ENCODE measurements at regions not wholly inside any gene's neighbourhood (a gene's known extent, or its start where the extent isn't known, plus 50 kb on each side); places are given as distances from the start of the nearest gene placed in this dataset.

GRCh38 chr4:132839070-132839469, 310.0 kb upstream of the PCDH10 start:
- POLR2A ChIA-PET (ENCODE audit: unreplicated experiment), result no interaction called here
- no peaks in the 10 kb centered on the region for H3K36me3 ChIP-seq (ENCODE audit: low read depth)
- CTCF ChIA-PET, result no interaction called here
- DNase-seq, result no peak
- no peak overlapping the region for H3K4me3 ChIP-seq
- no peaks in the 10 kb centered on the region for H3K4me1 ChIP-seq (replicated peaks; ENCODE audit: insufficient read depth)
- no TSS peak for BruUV-seq (replicated peaks)
- H3K27ac ChIP-seq, result no peak overlapping the region
- intact Hi-C loops (cut with micrococcal nuclease; ENCODE audit: unreplicated experiment), result no loop called here
- H2AFZ ChIP-seq, result no peak overlapping the region
- no peaks in the 10 kb centered on the region for H3F3A ChIP-seq (ENCODE audit: insufficient read depth, low read depth)
- H3K79me2 ChIP-seq (ENCODE audit: low read depth), result no peaks in the 10 kb centered on the region
- no peaks in the 10 kb centered on the region for H3K9me3 ChIP-seq (ENCODE audit: insufficient read depth, low read depth)
- no peaks in the 10 kb centered on the region for H3K27me3 ChIP-seq (ENCODE audit: insufficient read depth, low read depth)
- no peaks in the 10 kb centered on the region for H4K20me1 ChIP-seq (ENCODE audit: insufficient read depth)
- no peaks in the 10 kb centered on the region for H3K9me2 ChIP-seq (ENCODE audit: insufficient read depth)
- no peak for TF ChIP-seq CTCF (conservative IDR thresholded peaks at IDR 0.05)
- TF ChIP-seq EZH2 (IDR thresholded peaks at IDR 0.05; ENCODE audit: low read depth), result no peak
- H3K4me2 ChIP-seq, result no peak overlapping the region

GRCh38 chr4:132859929-132860328, 289.2 kb upstream of the PCDH10 start:
- Histone ChIP-seq H3K9me2 (ENCODE audit: insufficient read depth) (no peaks in the 10 kb centered on the region), H2AFZ (no peak overlapping the region), H3K9me3 (ENCODE audit: insufficient read depth, low read depth) (no peaks in the 10 kb centered on the region), H3F3A (ENCODE audit: insufficient read depth, low read depth) (no peaks in the 10 kb centered on the region), H3K27me3 (ENCODE audit: insufficient read depth, low read depth) (no peaks in the 10 kb centered on the region), H3K27ac (no peak overlapping the region), H3K79me2 (ENCODE audit: low read depth) (no peaks in the 10 kb centered on the region), H3K4me3 (no peak overlapping the region), H3K36me3 (ENCODE audit: low read depth) (no peaks in the 10 kb centered on the region), H4K20me1 (ENCODE audit: insufficient read depth) (no peaks in the 10 kb centered on the region), H3K4me2 (no peak overlapping the region), H3K4me1 (replicated peaks; ENCODE audit: insufficient read depth) (no peaks in the 10 kb centered on the region)
- intact Hi-C loops (cut with micrococcal nuclease; ENCODE audit: unreplicated experiment), result no loop called here
- DNase-seq, result no peak
- BruUV-seq (replicated peaks), result no TSS peak
- ChIA-PET POLR2A (ENCODE audit: unreplicated experiment) (no interaction called here), CTCF (no interaction called here)
- TF ChIP-seq EZH2 (IDR thresholded peaks at IDR 0.05; ENCODE audit: low read depth) (no peak), CTCF (conservative IDR thresholded peaks at IDR 0.05) (no peak)

- H4K20me1 ChIP-seq (ENCODE audit: insufficient read depth), result no peaks in the 10 kb centered on the region
- BruUV-seq (replicated peaks), result no TSS peak
- no peak for DNase-seq
- intact Hi-C loops (cut with micrococcal nuclease; ENCODE audit: unreplicated experiment), result no loop called here
- H3K27ac ChIP-seq, result no peak overlapping the region
- H3K4me1 ChIP-seq (replicated peaks; ENCODE audit: insufficient read depth), result no peaks in the 10 kb centered on the region
- ChIA-PET POLR2A (ENCODE audit: unreplicated experiment) (no interaction called here), CTCF (no interaction called here)
- no peaks in the 10 kb centered on the region for H3K36me3 ChIP-seq (ENCODE audit: low read depth)
- H3K9me3 ChIP-seq (ENCODE audit: insufficient read depth, low read depth), result no peaks in the 10 kb centered on the region
- no peak overlapping the region for H2AFZ ChIP-seq
- no peaks in the 10 kb centered on the region for H3K27me3 ChIP-seq (ENCODE audit: insufficient read depth, low read depth)
- H3K79me2 ChIP-seq (ENCODE audit: low read depth), result no peaks in the 10 kb centered on the region
- H3K4me3 ChIP-seq, result no peak overlapping the region
- H3K4me2 ChIP-seq, result no peak overlapping the region
- no peaks in the 10 kb centered on the region for H3F3A ChIP-seq (ENCODE audit: insufficient read depth, low read depth)
- no peaks in the 10 kb centered on the region for H3K9me2 ChIP-seq (ENCODE audit: insufficient read depth)
- TF ChIP-seq CTCF (conservative IDR thresholded peaks at IDR 0.05) (no peak), EZH2 (IDR thresholded peaks at IDR 0.05; ENCODE audit: low read depth) (no peak)
These were observed 288.1 kb upstream of the PCDH10 start for GRCh38 chr4:132860976-132861375.

Data from PC-9 (cell line).